HG03521 (cell line): ENCODE measurements at regions not wholly inside any gene's neighbourhood (a gene's known extent, or its start where the extent isn't known, plus 50 kb on each side); places are given as distances from the start of the nearest gene placed in this dataset.

Experiments used
- ATAC-seq: cut with Tn5 transposase; IDR thresholded peaks from one replicate; pipeline ENCODE4 v1.9.1; 2021; ENCODE audit warnings: mild to moderate bottlenecking, moderate library complexity; ENCODE audit not compliant: unreplicated experiment

GRCh38 chr5:20680718-20681302, 692.8 kb upstream of the CDH18 start:
- no peak for ATAC-seq

GRCh38 chr5:20678814-20679298, 690.9 kb upstream of the CDH18 start:
- ATAC-seq, result no peak

- ATAC-seq, result no peak
Observed at GRCh38 chr5:20678386-20678785, 690.4 kb upstream of the CDH18 start.

- no peak for ATAC-seq
Observed at GRCh38 chr5:20660588-20660987, 672.6 kb upstream of the CDH18 start.

- ATAC-seq, result no peak
Observed at GRCh38 chr5:20656262-20656661, 668.3 kb upstream of the CDH18 start.

- no peak for ATAC-seq
Observed at GRCh38 chr5:20655211-20655610, 667.2 kb upstream of the CDH18 start.

- no peak for ATAC-seq
Observed at GRCh38 chr5:20654746-20655145, 666.7 kb upstream of the CDH18 start.

- ATAC-seq, result no peak
Observed at GRCh38 chr5:20654033-20654432, 666.0 kb upstream of the CDH18 start.

- ATAC-seq, result no peak
Observed at GRCh38 chr5:20649966-20650365, 662.0 kb upstream of the CDH18 start.

- ATAC-seq, result no peak
Observed at GRCh38 chr5:20648981-20649380, 661.0 kb upstream of the CDH18 start.

GRCh38 chr5:20636686-20637085, 648.7 kb upstream of the CDH18 start:
- ATAC-seq, result no peak

GRCh38 chr5:20619591-20619990, 631.6 kb upstream of the CDH18 start:
- no peak for ATAC-seq

- no peak for ATAC-seq
Observed at GRCh38 chr5:20618340-20618739, 630.3 kb upstream of the CDH18 start.

- ATAC-seq, result no peak
Observed at GRCh38 chr5:20617841-20618240, 629.8 kb upstream of the CDH18 start.

- ATAC-seq, result no peak
Observed at GRCh38 chr5:20615888-20616563, 628.0 kb upstream of the CDH18 start.

- ATAC-seq, result no peak
Observed at GRCh38 chr5:20611620-20612019, 623.6 kb upstream of the CDH18 start.

GRCh38 chr5:20610681-20611080, 622.7 kb upstream of the CDH18 start:
- ATAC-seq, result no peak

- ATAC-seq, result no peak
Observed at GRCh38 chr5:20609126-20609525, 621.1 kb upstream of the CDH18 start.

- no peak for ATAC-seq
Observed at GRCh38 chr5:20608567-20608966, 620.6 kb upstream of the CDH18 start.

- no peak for ATAC-seq
Observed at GRCh38 chr5:20605732-20606525, 617.9 kb upstream of the CDH18 start.

- ATAC-seq, result no peak
Observed at GRCh38 chr5:20604992-20605391, 617.0 kb upstream of the CDH18 start.

- no peak for ATAC-seq
Observed at GRCh38 chr5:20601678-20602100, 613.7 kb upstream of the CDH18 start.
